Cardiac fibroblast (primary cell): ENCODE measurements at regions not wholly inside any gene's neighbourhood (a gene's known extent, or its start where the extent isn't known, plus 50 kb on each side); places are given as distances from the start of the nearest gene placed in this dataset.

ENCODE experiments used
- DNase-seq, 2 donors: peaks; one replicate each; pipeline versions ENCODE4 v3.0.0 to v3.0.0-alpha.2; 2010; ENCODE audit warnings: low read depth in 2 of 2
- H3K4me3 ChIP-seq, 2 donors: replicated peaks in 1 of 2; 1 replicate in 1 of 2; 2 replicates in 1 of 2; pipeline ENCODE4 v1.5.1; 2011; ENCODE audit warnings: low read depth in 2 of 2, low read length in 2 of 2, mild to moderate bottlenecking in 2 of 2, moderate library complexity in 1 of 2
- CTCF ChIP-seq: IDR thresholded peaks from one replicate; pipeline ENCODE4 v1.5.1; 2011; ENCODE audit warnings: low read depth, mild to moderate bottlenecking, low read length, inconsistent platforms

GRCh38 chr11:131297441-131297840 is 73.0 kb upstream of the NTM start:
- TF ChIP-seq CTCF: no peak
- DNase-seq: no peak
- no peak overlapping the region for H3K4me3 ChIP-seq

- TF ChIP-seq CTCF: no peak
- no peak for DNase-seq
- no peak overlapping the region for H3K4me3 ChIP-seq
These were observed 70.6 kb upstream of the NTM start for GRCh38 chr11:131299598-131300438.

GRCh38 chr11:131300439-131300717 is 70.0 kb upstream of the NTM start:
- no peak for DNase-seq
- TF ChIP-seq CTCF: no peak
- H3K4me3 ChIP-seq: no peak overlapping the region

GRCh38 chr11:131301306-131301705 is 69.1 kb upstream of the NTM start:
- H3K4me3 ChIP-seq: no peak overlapping the region
- TF ChIP-seq CTCF: no peak
- DNase-seq: no peak

- H3K4me3 ChIP-seq: no peak overlapping the region
- TF ChIP-seq CTCF: no peak
- DNase-seq: no peak
These were observed 67.6 kb upstream of the NTM start for GRCh38 chr11:131302836-131303235.

- no peak for TF ChIP-seq CTCF
- DNase-seq: no peak
- no peak overlapping the region for H3K4me3 ChIP-seq
These were observed 66.8 kb upstream of the NTM start for GRCh38 chr11:131303611-131304119.

- no peak overlapping the region for H3K4me3 ChIP-seq
- no peak for DNase-seq
- no peak for TF ChIP-seq CTCF
These were observed 65.4 kb upstream of the NTM start for GRCh38 chr11:131305005-131305404.
